Upper lobe of right lung (tissue), 1 donor: ENCODE measurements at regions not wholly inside any gene's neighbourhood (a gene's known extent, or its start where the extent isn't known, plus 50 kb on each side); places are given as distances from the start of the nearest gene placed in this dataset.

Source experiments
- ATAC-seq: fragments of 200-7000 bp; cut with Tn5 transposase; one replicate; pipeline ENCODE4 v1.9.1; 2020; ENCODE audit warnings: mild to moderate bottlenecking, moderate library complexity
- DNase-seq: peaks from one replicate; pipeline ENCODE4 v3.0.0-alpha.2; 2020
- H3K27ac ChIP-seq: fragments of 200-600 bp; one replicate; pipeline ENCODE4 v1.8.0; 2022
- H3K27me3 ChIP-seq: fragments of 200-600 bp; one replicate; pipeline ENCODE4 v1.8.0; 2022; ENCODE audit warnings: mild to moderate bottlenecking
- H3K36me3 ChIP-seq: fragments of 200-600 bp; one replicate; pipeline ENCODE4 v1.8.0; 2022
- H3K4me1 ChIP-seq: fragments of 200-600 bp; one replicate; pipeline ENCODE4 v1.8.0; 2022
- H3K4me3 ChIP-seq: fragments of 200-600 bp; one replicate; pipeline ENCODE4 v1.8.0; 2022; ENCODE audit warnings: mild to moderate bottlenecking
- H3K9me3 ChIP-seq: fragments of 200-600 bp; one replicate; pipeline ENCODE4 v1.8.0; 2022
- CTCF ChIP-seq: fragments of 200-600 bp; IDR thresholded peaks from one replicate; pipeline ENCODE4 v1.8.0; 2022; ENCODE audit warnings: antibody characterized with exemption
- intact Hi-C: fragments of 100-400 bp; cut with DNase I; formaldehyde crosslinking; loops from one replicate; pipeline ENCODE4 v1.11.0; 2022
- donor health status: DM: no; HTN: yes; CAD: no; lungs with severe emphysema.

- Histone ChIP-seq H3K36me3 (no peaks in the 10 kb centered on the region), H3K27me3 (no peaks in the 10 kb centered on the region), H3K27ac (no peak overlapping the region), H3K4me3 (no peak overlapping the region), H3K9me3 (no peaks in the 10 kb centered on the region), H3K4me1 (no peaks in the 10 kb centered on the region)
- TF ChIP-seq CTCF: no peak
- DNase-seq: no peak
- intact Hi-C loops: no loop called here
- ATAC-seq: no peak
Observed at GRCh38 chr7:50190776-50191175, 97.7 kb upstream of the ZPBP start.

GRCh38 chr7:50189371-50189770 lies 96.3 kb upstream of the ZPBP start:
- Histone ChIP-seq H3K27ac (no peak overlapping the region), H3K4me3 (no peak overlapping the region), H3K27me3 (no peaks in the 10 kb centered on the region), H3K4me1 (no peaks in the 10 kb centered on the region), H3K36me3 (no peaks in the 10 kb centered on the region), H3K9me3 (no peaks in the 10 kb centered on the region)
- TF ChIP-seq CTCF: no peak
- intact Hi-C loops: no loop called here
- no peak for DNase-seq
- ATAC-seq: no peak

GRCh38 chr7:50185951-50186682 lies 93.1 kb upstream of the ZPBP start:
- Histone ChIP-seq H3K27ac (no peak overlapping the region), H3K4me1 (no peaks in the 10 kb centered on the region), H3K4me3 (no peak overlapping the region), H3K9me3 (no peaks in the 10 kb centered on the region), H3K27me3 (no peaks in the 10 kb centered on the region), H3K36me3 (no peaks in the 10 kb centered on the region)
- intact Hi-C loops: no loop called here
- no peak for TF ChIP-seq CTCF
- no peak for DNase-seq
- no peak for ATAC-seq

- H3K9me3 ChIP-seq: no peaks in the 10 kb centered on the region
- no peaks in the 10 kb centered on the region for H3K27me3 ChIP-seq
- intact Hi-C loops: no loop called here
- ATAC-seq (peak; percentile 82), DNase-seq (no peak)
- H3K36me3 ChIP-seq: no peaks in the 10 kb centered on the region
- no peaks in the 10 kb centered on the region for H3K4me1 ChIP-seq
- H3K27ac ChIP-seq: no peak overlapping the region
- no peak overlapping the region for H3K4me3 ChIP-seq
- TF ChIP-seq CTCF: no peak
Observed at GRCh38 chr7:50185208-50185607, 92.2 kb upstream of the ZPBP start.

GRCh38 chr7:50184271-50184990 lies 91.4 kb upstream of the ZPBP start:
- Histone ChIP-seq H3K4me1 (no peaks in the 10 kb centered on the region), H3K9me3 (no peaks in the 10 kb centered on the region), H3K27me3 (no peaks in the 10 kb centered on the region), H3K27ac (no peak overlapping the region), H3K36me3 (no peaks in the 10 kb centered on the region), H3K4me3 (no peak overlapping the region)
- TF ChIP-seq CTCF: no peak
- intact Hi-C loops: no loop called here
- ATAC-seq: peak; percentile 30
- DNase-seq: no peak
